HG02870 (cell line): ENCODE measurements at regions not wholly inside any gene's neighbourhood (a gene's known extent, or its start where the extent isn't known, plus 50 kb on each side); places are given as distances from the start of the nearest gene placed in this dataset.

Source experiments
- ATAC-seq: cut with Tn5 transposase; IDR thresholded peaks from one replicate; pipeline ENCODE4 v1.9.1; 2021; ENCODE audit warnings: mild to moderate bottlenecking, moderate library complexity; ENCODE audit not compliant: unreplicated experiment

- ATAC-seq = no peak
These were observed 84.6 kb upstream of the BTN3A2 start for GRCh38 chr6:26280407-26280806.

- no peak for ATAC-seq
These were observed 80.4 kb upstream of the BTN3A2 start for GRCh38 chr6:26284537-26285142.

- ATAC-seq = peak; percentile 72
These were observed 79.6 kb upstream of the BTN3A2 start for GRCh38 chr6:26285143-26286134.

DNA sequence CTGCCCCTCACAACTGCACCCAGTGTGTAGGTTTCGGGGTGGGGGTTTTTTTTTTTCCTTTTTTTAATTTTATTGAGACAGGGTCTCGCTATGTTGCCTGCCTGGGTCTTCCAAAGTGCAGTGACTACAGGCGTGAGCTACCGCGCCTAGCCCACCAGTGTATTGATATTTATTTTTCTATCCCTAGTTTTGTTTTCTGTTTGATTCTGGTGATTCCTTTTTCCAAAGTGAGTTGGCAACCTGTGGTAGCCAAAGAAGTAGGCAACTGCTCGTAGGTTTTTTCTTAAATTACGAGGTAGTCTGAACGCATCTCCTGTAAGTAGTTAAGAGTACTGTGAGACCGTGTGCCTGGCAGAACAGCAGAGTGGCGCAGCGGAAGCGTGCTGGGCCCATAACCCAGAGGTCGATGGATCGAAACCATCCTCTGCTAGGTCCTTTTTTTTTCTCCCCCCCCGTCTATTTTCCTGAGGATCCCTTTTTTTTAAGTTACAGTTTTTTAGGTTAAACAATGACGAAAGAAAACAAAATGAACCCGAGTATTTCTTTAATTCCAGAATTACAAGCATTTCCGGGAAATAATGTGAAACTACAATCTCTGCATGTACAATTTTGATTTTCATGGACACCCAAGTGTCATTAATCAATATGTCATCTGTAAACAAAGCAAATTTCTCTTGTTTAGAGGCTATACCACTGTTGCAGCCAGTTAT, 78.7 kb upstream of the BTN3A2 start:
- no peak for ATAC-seq

- no peak for ATAC-seq
These were observed 76.8 kb upstream of the BTN3A2 start for GRCh38 chr6:26288155-26288554.

DNA sequence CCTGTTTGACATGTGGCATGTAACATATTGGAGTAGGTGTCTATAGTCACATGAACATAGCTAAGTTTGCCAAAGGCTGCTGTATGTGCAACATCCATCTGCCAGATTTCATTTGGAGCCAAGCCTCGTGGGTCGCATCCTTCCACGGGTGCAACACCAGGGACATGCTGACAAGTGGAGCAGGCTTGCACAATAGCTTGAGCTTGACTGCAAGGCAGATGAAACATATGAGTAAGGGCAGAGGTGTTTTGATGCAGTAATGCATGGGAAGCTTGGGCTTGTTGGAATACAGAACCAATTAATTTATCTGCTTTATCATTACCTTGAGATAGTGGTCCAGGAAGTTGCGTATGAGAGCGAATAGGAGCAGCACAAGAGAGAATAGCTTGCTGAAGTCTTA, 74.1 kb upstream of the BTN3A2 start:
- no peak for ATAC-seq

- no peak for ATAC-seq
These were observed 72.3 kb upstream of the BTN3A2 start for GRCh38 chr6:26292709-26293108.

- ATAC-seq = no peak
These were observed 70.7 kb upstream of the BTN3A2 start for GRCh38 chr6:26294302-26294701.

DNA sequence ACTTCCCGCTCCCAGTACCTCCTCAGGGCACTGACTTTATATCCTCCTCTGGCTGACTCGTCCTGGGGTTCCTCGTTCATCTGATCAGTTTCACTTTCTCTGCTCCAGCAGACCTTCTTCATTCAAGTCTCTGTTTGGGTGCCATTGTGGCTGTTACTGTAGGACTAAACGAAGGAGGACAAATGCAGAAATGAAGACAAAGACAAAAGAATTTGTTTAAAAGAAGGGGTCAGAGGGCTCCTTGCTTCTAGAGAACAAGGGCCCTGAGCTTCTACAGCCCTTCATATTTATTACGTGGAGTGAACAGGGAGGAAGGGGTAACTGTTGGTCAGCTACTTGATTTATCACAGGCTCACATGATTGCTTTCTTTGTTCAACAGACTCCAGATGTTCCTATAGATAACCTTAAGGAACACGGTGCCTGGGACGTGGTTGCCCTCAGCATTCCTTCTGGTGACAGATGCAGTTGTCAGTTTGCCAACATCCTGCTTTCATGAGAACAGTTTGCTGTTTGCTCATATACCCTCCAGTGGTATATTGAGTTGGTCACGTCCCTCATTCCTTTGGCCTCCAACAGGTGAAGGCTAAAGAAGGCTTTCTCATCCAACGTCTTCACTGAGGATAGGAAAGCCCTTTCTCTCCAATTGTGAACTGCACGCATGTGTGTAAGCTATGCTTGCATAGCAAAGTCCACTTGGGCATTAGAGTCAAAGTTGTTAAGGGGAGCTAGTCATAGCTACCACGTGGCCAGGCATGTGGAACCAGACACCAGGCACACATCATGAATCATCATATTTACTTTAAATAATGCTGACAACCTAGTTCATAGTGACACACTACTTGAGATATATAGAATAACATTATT, 69.1 kb upstream of the BTN3A2 start:
- ATAC-seq = no peak

- ATAC-seq = no peak
These were observed 68.5 kb upstream of the BTN3A2 start for GRCh38 chr6:26296556-26296856.

DNA sequence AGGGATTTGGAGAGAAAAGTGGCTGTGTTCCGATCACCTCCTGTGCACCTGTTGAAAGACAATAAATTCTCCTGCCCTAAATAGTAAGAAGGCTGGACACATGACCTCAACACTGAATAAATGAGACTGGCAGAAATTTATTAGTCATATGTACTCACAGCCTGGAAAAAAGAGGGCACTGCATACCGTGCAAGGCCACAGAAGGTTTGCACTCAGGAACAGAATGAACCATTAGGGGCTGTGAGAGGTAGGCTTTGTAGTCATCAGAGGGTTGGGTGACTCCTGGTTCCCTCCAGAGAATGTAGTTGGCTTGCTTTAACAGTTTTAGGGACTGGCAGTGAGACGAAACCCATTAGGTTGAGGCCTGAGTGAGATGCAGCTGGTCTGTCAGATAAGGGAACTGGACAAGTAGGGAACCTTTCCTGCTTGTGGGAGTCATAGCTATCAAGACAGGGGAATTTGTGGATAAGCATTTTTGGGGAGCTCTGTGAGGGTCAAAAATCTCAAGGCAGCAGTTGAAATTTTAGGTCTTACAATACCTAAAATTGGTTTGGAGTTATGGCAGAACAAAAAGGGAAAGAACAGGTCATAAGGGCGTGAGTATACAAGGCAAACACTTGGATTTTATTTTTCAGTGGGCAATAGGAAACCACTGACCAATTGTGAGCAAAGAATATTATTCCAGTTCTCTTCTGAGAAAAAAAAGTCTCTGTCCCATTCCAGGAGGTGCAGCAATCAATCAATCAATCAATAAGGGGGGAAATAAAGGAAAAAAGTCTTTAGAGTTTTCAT, 67.9 kb upstream of the BTN3A2 start:
- no peak for ATAC-seq

DNA sequence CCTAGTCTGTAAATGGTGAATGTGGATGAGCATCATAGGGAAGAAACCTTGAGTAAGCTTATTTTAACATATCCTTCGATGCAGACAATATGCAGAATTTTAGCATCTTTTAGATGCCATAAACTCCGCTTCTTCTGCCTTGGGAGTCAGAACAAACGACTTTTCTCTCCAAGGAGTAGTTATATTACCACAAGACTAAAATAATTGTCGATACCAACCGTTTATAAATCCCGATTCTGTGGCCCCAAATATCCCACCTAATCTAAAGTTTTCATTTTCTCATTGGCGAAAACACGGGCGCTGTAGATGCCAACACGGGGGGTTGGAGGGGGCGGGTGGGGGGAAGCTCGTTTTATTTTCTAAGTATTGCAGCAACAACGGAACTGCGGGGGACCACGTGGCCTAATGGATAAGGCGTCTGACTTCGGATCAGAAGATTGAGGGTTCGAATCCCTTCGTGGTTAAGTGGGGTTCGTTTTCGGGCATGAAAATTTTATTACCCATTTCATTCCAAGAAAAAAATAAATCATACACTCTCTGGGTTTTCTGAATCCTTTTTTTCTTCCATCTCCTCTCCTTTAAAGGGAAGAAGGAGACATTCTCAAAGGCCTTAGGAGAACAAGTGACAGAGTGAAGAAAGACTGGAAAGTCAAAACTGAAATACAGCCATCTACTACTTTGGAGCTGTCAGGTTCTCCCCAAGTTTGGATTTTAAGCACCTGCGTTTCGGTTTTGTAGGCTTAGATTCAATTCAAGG, 65.5 kb upstream of the BTN3A2 start:
- ATAC-seq = no peak

GRCh38 chr6:26300043-26300331, 65.0 kb upstream of the BTN3A2 start:
- ATAC-seq = no peak

- no peak for ATAC-seq
These were observed 64.6 kb upstream of the BTN3A2 start for GRCh38 chr6:26300359-26300758.

GRCh38 chr6:26300828-26301227, 64.2 kb upstream of the BTN3A2 start:
- ATAC-seq = no peak

DNA sequence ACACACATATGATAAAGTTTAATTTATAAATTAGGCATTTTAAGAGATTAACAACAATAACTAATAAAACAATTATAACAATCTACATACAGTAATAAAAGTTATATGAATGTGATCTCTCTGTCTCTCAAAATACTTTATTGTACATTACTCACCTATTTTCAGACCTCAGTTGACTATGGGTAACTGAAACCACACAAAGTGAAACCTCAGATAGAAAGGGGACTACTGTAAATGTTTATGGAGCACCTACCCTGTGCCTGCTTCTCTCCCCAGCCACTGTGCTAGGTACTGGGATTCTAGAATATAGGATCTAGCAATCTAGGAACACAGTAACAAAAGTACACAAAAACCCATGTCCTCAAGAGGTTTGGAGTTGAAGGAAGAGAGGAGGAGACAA, 63.4 kb upstream of the BTN3A2 start:
- ATAC-seq = no peak

- no peak for ATAC-seq
These were observed 61.9 kb upstream of the BTN3A2 start for GRCh38 chr6:26302941-26303559.

DNA sequence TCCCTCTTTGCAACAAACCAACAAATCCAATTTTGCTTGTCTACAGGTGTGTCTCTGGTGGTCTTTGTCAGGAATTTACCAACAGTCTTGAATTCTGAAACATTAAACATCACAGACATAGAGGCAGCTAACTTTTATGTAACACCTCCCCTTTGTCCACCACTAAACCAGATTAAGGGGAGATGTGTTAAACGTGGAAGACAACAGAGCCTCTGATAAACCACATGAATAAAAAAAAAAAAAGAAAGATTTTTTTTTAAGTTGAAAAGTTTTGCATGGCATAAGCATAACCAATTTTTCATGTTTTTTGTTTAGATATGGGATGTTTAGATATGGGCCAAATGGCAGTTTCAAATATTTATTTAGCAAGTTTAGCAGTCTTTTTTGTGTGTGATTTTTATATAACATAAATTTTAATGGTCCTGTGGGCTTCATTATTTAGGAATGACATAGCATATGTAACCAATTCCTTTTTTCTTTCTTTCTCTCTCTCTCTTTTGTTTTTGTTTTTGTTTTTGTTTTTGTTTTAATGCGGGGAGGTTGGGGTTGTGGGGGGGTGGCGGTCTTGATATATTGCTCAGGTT, 60.7 kb upstream of the BTN3A2 start:
- no peak for ATAC-seq
